IPS-NIHi7 (cell line): ENCODE measurements at regions not wholly inside any gene's neighbourhood (a gene's known extent, or its start where the extent isn't known, plus 50 kb on each side); places are given as distances from the start of the nearest gene placed in this dataset.
A peak's percentile ranks its signal among the peaks of the same experiment; 100 is the strongest.

ENCODE experiments used
- DNase-seq: peaks from one replicate; pipeline ENCODE4 v3.0.0; 2012; ENCODE audit warnings: mixed read lengths; ENCODE audit errors: extremely low spot score

DNA sequence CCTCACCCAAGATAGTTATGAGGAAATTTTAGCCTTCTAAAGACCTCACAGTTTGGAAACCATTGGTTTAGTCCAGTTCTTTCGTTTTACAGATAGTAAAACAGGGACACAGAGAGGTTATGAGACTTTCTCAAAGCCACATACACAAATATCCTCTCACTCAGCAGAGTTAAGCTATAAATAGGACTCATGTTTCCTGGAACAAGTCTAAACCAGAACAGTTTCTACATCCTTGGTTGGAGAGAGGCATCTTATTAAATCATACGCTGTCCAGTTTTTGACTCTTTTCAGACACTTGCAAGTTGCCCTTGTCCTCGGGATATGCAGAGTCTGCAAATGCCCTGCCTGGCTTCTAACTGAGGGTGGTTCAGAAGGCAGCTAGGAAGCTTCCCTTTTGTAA, 462.1 kb upstream of the DEPDC1 start:
- no peak for DNase-seq

GRCh38 chr1:68959461-68960030, 462.7 kb upstream of the DEPDC1 start:
- DNase-seq, result no peak

GRCh38 chr1:68961143-68961542, 464.3 kb upstream of the DEPDC1 start:
- DNase-seq, result no peak

DNA sequence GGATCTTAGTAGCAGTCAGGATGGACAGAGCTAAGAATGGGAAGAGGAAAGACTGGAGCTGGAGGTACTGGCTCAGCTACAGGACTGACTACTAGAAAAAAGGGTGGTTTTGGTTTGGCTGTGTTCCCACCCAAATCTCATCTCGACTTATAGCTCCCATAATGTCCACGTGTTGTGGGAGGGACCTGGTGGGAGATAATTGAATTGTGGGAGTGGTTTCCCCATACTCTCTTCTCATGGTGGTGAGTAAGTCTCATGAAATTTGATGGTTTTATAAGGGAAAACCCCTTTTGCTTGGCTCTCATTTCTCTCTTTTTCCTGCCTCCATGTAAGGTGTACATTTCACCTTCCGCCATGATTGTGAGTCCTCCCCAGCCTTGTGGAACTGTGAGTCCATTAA, 466.5 kb upstream of the DEPDC1 start:
- no peak for DNase-seq

DNA sequence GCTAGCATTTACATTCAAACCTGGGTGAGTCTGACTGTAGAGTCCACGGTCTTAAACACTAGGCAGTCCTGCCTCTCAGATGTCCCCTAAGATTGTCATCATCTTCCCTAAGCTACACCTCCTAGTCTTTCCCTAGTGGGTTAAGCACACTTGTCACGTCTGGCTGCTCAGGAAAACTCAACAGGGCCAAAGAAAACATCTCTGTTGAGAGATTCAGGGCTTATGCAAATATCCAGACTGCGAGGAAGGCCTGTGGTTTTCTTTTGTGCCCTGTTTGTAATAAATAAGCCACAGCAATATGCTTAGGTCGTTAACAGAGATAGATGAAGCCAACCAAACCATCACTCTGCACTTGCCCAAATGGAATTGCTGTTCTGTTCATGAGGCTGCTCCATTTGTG, 472.6 kb upstream of the DEPDC1 start:
- DNase-seq, result no peak

GRCh38 chr1:68970571-68970970, 473.7 kb upstream of the DEPDC1 start:
- DNase-seq, result no peak

DNA sequence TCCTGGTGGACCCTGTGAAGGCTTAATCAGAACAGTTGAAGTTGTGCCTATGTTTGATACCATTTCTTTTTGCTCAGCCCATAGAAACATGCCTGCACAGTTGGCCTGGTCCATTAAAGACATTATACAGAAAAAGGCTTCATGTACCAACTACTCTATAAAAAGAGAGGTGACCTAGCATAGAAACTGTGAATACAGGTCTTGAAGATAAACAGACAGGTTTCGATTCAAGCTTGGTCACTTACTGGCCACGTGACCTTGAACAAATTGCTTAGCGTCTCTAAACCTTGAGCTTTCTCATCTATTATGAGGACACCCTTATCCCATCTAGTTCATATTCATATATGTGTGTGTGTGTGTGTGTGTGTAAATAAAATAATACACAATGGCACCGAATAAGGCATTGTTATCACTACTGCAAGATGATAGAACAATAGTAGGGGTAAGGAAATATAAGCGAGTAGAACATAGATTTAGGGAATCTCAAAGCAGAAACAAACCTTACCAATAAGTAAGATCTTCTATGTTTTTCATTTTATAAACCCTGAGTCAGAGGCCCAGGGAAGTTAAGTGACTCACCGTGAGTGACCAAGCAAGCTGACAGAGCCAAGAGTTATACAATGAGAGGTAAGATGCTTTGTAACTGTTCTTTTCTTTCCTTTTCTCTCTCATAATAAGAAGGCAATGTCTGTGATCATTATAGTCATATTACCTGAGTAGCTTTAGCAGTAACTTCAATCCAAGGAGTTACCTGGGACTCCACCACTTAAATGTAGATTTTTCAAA, 476.8 kb upstream of the DEPDC1 start:
- DNase-seq, result no peak

DNA sequence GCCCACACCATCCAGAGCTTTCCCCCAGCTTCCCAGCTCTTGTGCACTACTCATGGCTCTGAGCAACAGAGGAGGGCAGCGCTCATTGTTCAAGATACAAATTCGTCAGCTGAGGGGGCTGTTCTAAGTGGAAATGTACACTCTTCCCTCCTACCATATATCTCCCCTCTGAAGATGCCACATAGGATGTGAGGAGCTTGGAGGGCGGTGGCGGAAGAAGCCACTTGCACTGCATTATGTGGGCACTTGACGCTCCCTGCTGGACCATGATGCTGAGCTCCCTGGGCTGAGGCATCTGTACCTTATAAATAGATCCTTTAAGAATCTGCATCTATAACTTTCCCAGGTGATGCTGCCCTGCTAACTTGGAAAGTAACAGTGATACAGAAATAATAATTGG, 477.6 kb upstream of the DEPDC1 start:
- no peak for DNase-seq

DNA sequence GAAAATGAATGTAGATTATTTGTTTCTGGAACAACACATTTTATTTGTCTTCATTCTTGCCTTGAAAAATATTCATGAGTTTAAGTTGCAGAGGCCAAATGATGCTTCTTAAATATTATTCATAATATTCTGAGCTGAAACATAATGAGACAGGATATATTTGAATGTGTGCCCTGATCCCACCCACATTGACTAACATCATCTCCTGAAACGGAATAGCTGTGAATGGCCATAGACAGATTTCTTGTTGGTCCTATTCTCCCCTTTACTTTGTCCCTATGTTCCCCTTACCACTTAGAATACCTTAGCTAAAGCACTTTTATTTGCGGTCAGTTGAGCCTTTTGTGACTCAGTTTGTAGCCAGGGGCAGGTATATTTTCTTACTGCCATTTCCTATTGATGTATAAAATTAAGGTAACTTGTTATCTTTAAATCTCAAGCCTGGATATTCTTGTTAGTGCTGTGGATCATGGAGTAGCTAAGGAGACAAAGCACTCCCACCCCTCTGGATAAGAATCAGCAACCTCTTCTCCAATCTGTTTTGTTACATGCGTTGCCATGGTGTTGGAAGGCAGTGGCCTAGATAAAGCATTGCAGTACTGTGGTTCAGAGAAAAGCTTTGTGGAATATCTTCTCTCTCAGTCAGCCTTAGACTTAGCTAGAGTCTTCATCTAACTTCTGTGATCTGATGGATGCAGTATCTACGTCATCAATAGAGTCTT, 478.5 kb upstream of the DEPDC1 start:
- peak; percentile 40 for DNase-seq

GRCh38 chr1:68976916-68977610, 480.2 kb upstream of the DEPDC1 start:
- no peak for DNase-seq

GRCh38 chr1:68979891-68980290, 483.0 kb upstream of the DEPDC1 start:
- DNase-seq, result no peak

GRCh38 chr1:68984289-68984688, 487.4 kb upstream of the DEPDC1 start:
- no peak for DNase-seq

DNA sequence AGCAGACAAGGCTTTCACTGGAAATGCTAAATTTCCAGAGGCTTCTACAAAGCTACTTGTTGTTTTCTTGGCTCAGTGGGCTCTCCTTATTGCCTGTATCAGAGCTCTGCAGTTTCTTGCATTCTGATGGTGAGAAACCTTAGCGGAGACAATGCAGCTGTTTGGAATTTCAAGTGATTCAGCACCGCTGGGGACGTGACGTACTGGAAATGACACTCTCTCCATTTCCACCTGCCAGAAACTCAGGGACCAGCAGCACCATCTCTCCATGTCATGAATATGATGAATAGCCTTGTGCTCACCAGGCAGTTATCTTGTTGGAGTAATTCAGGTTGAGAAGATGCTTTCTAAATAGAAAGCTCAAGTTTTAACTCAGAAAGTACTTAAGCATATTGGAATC, 497.2 kb upstream of the DEPDC1 start:
- DNase-seq, result no peak

GRCh38 chr1:69016468-69016867, 519.6 kb upstream of the DEPDC1 start:
- no peak for DNase-seq

GRCh38 chr1:69029649-69030048, 532.8 kb upstream of the DEPDC1 start:
- no peak for DNase-seq

DNA sequence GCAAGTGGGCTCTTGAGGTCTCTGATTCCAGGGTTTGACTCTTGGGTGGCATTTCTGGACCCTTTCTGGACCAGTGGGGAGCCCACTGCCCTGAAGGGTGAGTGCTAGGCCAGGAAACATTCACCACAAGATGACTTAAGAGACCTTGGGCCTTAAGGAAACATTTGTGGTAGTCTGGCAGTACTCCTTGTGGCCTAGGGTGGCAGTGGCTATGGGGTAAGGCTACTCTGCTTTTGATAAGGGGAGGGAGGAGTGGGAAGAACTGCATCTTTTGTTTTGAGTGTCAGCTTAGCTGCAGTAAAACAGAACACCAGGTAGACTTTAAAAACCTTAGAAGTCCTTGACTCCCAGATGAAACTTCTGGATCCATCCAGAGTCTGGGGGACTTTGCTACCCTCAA, 529.3 kb upstream of the LRRC7 start:
- no peak for DNase-seq

GRCh38 chr1:69045572-69045971, 522.1 kb upstream of the LRRC7 start:
- DNase-seq, result no peak

- DNase-seq, result no peak
Observed at GRCh38 chr1:69055194-69055593, 512.5 kb upstream of the LRRC7 start.

- DNase-seq, result no peak
Observed at GRCh38 chr1:69058454-69058853, 509.3 kb upstream of the LRRC7 start.

GRCh38 chr1:69070660-69071373, 496.9 kb upstream of the LRRC7 start:
- no peak for DNase-seq

GRCh38 chr1:69073176-69073575, 494.5 kb upstream of the LRRC7 start:
- no peak for DNase-seq

GRCh38 chr1:69076631-69077030, 491.1 kb upstream of the LRRC7 start:
- no peak for DNase-seq
